Kasumi-1 (cell line): ENCODE measurements at regions not wholly inside any gene's neighbourhood (a gene's known extent, or its start where the extent isn't known, plus 50 kb on each side); places are given as distances from the start of the nearest gene placed in this dataset.
"Not testable (repeated sequence)": the region's sequence is repeated elsewhere in the genome, so short reads cannot be mapped to it uniquely, and the experiment has no call there.

Experiments used
- DNase-seq, 2 experiments: peaks; one replicate each; lab custom pipeline; 2025; lab: John Stamatoyannopoulos, UW

- no peak for DNase-seq
These were observed 366.3 kb downstream of the MRPL39 start for GRCh38 chr21:25240974-25241373.

DNA sequence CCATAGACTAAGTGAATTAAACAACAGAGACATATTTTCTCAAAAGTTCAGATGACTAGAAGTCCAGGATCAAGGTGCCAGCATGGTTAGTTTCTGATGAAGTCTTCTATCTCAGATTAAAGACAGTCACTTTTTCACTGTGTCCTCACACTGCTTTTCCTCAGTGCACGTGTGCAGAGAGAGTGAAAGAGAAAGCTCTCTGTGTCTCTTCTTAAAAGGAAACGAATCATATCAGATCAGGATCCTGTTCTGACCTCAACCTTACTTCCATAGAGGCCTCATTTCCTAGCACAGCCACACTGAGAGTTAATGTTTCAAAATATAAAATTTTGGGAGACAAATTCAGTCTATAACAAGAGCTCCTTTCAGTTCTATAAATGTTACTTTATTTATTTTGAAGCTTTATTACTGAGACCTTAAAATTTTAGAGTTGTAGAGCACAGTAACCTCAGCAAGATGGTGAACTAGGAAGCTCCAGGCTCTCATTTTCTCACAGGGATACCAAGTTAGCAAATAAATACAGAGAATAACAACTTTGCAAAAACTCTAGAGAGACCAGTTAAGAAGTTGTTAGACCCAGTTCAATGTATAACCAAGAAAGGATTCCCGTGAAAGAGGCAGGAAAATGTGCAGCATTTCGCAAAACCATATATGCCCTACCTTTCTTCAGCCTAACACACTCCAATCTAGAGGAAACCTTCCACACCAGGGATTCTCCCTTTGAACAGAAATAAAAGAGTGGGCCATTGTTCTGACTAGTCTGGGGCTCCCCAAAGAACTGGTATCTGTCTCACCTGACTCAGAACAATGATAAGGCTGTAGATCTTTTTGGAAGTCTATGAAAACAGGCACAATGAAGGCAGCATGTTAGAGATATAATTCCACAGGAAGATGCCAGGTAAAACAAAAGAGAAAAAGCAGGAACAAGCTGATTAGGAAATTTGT, 372.2 kb downstream of the MRPL39 start:
- DNase-seq: peak in 1 of 2 experiments; percentile 38

DNA sequence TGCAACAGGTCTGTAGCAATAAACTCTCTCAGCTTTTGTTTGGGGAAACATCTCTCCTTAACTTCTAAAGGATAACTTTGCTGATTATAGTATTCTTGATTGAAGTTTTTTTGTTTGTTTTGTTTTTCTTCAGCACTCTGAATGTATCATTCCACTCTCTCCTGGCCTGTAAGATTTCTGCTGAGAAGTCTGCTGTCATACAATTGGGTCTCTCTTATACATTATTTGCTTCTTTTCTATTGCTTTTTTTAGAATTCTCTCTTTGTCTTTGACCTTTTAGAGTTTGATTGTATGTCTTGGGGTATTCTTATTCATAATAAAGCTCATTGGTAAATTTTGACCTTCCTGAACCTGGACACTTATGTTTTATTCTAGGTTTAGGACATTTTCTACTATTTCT, 386.3 kb downstream of the MRPL39 start:
- DNase-seq: peak in 1 of 2 experiments; percentile 7

GRCh38 chr21:25220169-25220568, 387.1 kb downstream of the MRPL39 start:
- DNase-seq: no peak

DNA sequence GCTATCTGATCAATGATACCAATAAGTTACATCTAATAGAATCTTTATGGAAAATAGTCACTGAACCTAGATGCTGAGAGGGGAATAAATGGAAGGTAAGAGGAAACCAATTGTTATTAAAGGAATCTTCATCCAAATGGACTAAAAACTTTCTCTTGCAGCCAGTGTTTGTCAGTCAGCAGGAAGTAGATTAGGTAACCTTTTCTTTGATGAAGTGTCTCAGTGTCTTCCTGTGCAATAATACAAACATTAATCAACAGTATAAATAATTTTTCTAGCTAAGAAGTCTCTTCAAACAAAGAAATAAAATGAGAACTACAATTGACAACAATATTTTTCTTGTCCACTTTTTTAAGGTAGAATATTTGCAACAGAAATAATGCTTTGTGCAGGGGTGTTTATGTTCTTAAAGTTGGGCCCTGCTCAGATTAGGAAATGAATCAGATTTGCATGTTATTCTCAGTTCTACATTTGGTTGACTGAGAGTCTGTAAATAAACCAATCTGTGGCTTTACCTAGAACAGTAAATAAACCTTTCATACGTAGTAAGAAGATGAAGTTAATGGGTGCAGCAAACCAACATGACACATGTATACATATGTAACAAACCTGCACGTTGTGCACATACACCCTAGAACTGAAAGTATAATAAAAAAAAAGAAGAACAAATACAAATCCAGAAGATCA, 391.4 kb downstream of the MRPL39 start:
- no peak for DNase-seq

DNA sequence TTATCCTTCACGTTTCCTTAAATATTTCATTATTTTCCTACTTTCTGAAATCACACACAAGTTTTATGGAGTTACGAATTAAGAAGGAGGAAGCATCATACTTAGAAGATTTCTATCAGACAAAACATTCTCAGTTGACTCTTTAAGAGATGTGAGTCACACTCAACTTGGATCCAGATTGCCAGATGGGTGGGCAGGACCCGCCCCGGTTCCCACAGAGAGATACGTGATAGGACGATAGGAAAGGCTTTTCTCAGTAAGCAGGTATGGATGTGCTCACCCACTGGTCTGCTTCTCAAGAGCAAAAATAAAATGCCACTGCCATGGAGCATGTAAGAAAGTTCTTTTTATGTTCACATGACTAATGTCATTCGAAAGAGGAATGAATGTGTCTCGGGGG, 392.6 kb downstream of the MRPL39 start:
- no peak for DNase-seq

DNA sequence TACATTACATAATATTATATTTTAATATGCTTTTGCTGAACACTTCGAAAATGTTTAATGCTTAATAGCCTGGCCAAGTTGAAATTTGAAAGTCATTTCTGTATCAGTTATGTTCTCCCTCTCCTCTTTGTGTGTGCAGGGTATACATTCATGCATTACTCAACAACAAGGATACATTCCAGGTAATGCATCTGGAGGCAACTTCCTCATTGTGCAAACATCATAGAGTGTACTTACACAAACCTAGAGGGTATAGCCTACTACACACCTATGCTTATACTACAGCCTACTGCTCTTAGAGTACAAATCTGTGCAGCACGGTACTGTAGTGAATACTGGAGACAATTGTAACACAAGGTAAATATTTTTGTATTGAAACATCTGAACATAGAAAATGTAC, 407.3 kb downstream of the MRPL39 start:
- DNase-seq: no peak

DNA sequence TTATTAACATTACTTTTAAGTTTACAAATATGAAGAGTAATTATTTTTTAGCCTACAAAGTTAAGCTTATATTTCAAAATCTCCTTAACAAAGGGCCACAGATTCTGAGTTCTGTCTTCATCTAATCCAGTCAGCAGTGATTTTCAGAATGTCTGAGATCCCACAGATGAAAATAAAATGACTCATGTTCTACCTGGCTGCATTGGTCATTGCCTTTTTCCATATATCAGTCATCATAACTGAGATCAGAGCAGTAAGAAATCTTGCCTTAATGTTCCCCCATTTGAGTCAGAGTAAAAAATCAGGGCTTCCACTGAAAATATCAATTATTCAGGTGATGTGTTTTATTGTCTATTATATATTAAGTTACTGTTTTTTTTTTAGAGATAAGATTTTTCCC, 416.1 kb downstream of the MRPL39 start:
- no peak for DNase-seq

DNA sequence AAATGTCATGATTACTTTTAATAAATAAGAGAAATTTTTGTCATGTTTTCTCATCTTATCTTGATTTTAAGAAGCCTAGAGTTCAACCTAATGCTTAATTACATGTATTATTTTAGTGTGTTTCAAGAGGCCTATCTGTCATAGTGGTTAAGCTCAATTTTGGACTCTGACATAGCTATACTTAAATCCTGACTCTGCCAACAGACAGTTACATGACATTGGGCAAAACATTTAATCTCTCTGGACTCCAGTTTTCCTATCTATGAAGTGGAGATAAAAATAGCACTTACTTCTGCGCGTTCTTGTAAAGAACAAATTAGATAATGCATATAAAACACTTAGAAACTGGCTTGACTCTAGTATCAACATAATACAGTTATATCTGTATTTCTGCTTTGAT, 417.8 kb downstream of the MRPL39 start:
- no peak for DNase-seq

DNA sequence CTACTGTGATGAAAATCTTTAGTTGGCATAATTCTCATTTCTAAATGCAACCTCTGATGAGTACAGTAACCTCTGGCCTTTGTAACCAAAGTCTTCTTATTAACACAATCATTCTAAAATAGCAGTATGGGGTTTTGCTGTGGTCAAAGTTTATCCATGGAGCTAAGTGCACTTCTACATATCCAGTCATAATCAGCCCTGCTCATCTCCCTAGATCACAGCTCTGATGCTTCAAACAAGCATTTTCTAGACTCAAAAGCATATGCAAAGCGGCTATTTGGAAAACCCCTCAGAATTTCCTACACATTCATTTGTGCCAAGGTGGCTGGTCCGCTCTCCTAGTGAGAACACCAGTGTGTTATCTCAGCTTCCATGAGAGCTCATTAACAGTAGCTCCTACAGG, 418.6 kb downstream of the MRPL39 start:
- DNase-seq: no peak

- DNase-seq: no peak
These were observed 421.0 kb downstream of the MRPL39 start for GRCh38 chr21:25186273-25186672.

DNA sequence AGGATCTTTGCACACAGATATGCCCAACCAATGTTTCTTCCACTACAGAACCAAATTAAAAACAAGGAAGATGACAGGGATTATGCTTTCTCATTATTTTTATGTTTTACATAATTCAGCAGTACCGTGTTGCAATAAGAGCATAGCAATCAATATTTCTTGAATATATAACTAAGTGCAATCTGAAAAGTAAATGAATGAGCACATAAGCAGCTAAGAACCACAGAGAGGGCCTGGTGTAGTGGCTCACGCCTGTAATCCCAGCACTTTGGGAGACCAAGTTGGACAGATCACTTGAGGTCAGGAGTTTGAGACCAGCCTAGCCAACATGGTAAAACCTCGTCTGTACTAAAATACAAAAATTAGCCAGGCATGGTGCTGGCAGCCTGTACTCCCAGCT, 423.7 kb downstream of the MRPL39 start:
- no peak for DNase-seq

GRCh38 chr21:25181690-25182089, 425.6 kb downstream of the MRPL39 start:
- not testable (repeated sequence) for DNase-seq

GRCh38 chr21:25179116-25179515, 428.2 kb downstream of the MRPL39 start:
- DNase-seq: peak; percentile 36 to 38

GRCh38 chr21:25176637-25177412, 430.5 kb downstream of the MRPL39 start:
- DNase-seq: no peak

DNA sequence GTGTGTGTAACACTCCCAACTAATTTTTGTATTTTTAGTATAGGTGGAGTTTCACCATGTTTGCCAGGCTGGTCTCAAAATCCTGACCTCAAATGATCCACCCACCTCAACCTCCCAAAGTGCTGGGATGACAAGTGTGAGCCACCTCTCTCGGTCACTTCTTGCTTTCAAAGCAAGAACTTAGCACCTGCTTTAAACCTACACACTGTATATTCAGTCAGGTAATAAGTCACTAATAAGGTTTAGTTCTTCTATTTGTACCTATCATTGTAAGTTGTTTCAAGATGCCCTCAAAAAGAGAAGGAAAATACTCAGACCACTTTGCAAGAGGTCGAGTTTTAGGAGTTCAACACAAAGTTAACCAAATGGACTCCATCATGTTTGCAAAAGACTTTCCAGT, 431.3 kb downstream of the MRPL39 start:
- DNase-seq: no peak

DNA sequence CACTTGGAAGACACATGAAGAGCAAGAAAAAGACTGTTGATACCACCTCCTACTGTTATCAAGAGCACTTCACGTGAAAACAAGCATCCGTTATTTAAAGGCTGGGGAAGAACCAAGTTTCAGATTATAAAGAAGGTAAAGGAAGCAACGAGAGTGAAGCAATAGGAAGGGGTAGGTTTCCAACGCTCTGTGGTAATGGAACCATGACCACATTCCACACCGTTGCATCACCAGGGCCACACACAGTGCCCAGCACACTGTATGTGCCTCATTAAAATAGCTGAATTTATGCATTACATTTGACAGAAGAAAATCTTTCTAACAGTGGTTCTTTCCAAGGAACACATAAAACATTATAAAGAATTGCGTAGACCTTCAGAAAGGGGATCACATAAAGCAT, 435.8 kb downstream of the MRPL39 start:
- DNase-seq: peak; percentile 71 to 84

DNA sequence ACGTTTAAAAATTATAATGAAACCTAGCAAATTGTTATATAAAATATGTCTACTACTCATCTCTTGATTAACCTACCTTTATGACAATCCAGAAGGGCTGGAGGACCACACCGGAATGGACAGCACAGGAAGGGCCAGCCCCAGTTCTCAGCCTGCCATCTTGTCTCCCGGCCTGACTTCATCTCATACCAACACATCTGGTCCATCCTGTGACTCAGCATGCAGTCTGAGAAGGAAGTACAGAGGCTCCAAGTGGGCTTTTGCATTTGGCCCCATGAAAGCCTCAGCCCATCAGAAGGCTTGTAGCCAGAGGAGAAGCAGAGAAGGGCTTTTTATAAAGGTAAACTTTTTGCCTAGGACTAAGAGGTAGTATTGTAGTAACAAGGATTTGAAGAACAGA, 436.6 kb downstream of the MRPL39 start:
- DNase-seq: no peak

DNA sequence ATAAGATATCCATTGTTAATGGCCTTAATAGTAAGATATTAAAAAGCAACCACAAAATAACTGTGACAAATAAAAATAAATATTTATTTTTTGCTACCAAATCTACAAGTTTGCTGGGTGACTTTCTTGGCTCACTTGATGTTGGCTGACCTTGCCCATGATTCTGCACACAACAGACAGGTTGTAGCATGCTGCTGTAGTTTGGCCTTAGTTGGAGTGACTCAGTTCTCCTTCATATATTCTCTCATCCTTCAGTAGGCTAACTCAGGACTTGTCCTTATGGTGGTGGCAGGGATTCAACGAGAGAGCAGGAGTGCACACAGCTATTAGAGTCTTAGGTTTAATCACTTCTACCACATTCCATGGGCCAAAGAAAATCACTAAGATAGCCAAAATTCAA, 437.9 kb downstream of the MRPL39 start:
- DNase-seq: no peak

DNA sequence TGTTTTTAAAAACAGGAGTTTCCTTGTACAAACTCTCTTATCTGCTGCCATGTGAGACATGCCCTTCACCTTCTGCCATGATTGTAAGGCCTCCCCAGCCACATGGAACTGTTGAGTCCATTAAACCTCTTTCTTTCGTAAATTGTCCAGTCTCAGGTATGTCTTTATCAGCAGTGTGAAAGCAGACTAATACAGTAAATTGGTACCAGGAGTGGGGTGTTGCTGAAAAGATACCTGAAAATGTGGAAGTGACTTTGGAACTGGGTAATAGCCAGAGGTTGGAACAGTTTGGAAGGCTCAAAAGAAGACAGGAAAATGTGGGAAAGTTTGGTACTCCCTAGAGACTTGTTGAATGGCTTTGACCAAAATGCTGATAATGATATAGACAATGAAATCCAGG, 440.4 kb downstream of the MRPL39 start:
- DNase-seq: not testable (repeated sequence)

DNA sequence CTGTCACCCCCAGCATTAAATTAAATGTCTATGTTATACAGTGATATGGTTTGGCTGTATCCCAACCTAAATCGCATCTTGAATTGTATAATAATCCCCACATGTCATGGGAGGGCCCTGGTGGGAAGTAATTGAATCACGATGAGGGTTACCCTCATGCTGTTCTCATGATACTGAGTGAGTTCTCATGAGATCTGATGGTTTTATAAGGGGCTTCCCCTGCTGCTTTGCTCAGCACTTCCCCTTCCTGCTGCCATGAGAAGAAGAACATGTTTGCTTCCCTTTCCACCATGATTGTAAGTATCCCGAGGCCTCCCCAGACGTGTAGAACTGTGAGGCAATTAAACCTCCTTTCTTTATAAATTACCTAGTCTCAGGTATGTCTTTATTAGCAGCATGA, 445.7 kb downstream of the MRPL39 start:
- DNase-seq: no peak

GRCh38 chr21:25155020-25155419, 452.3 kb downstream of the MRPL39 start:
- not testable (repeated sequence) for DNase-seq

DNA sequence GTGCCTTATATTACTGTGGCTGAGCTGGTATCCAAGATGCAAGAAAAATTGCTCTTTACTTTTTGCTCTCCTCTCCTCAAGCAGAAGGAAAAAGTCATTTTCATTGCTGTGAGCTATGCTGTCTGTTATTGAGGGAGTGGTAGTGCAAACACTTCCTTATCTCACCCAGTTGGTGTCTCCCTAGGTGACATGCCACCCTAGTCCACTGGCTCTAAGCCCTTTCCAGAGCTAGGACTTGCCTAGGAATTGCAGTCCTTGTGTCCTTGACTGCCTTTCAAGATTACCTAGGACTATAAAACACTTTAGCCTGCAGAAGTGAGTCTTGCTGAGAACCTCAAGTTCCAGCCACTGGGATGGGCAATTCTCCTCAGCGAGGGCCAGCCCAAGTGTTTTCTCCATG, 458.3 kb downstream of the MRPL39 start:
- no peak for DNase-seq
